Muscle of leg (tissue), 3 donors: ENCODE measurements at regions not wholly inside any gene's neighbourhood (a gene's known extent, or its start where the extent isn't known, plus 50 kb on each side); places are given as distances from the start of the nearest gene placed in this dataset.

Experiments
- DNase-seq: peaks from one replicate; pipeline ENCODE4 v3.0.0; 2013
- H3K27ac ChIP-seq: one replicate; pipeline ENCODE4 v1.5.1; 2013; ENCODE audit warnings: mild to moderate bottlenecking, low read length, control low read depth
- H3K27me3 ChIP-seq: one replicate; pipeline ENCODE4 v1.6.1; 2013; ENCODE audit warnings: low read length; ENCODE audit not compliant: control insufficient read depth, insufficient read depth
- H3K36me3 ChIP-seq: one replicate; pipeline ENCODE4 v1.6.1; 2013; ENCODE audit warnings: low read length; ENCODE audit not compliant: control insufficient read depth, insufficient read depth
- H3K4me1 ChIP-seq: one replicate; pipeline ENCODE4 v1.6.1; 2013; ENCODE audit warnings: low read length; ENCODE audit not compliant: control insufficient read depth, insufficient read depth
- H3K4me3 ChIP-seq: one replicate; pipeline ENCODE4 v1.5.1; 2013; ENCODE audit warnings: low read length, control low read depth
- H3K9me3 ChIP-seq: replicated peaks from 2 replicates; pipeline ENCODE4 v1.6.1; 2013; ENCODE audit warnings: low read depth, low read length; ENCODE audit not compliant: control insufficient read depth
- WGBS: methylation state at CpG from one replicate; pipeline ENCODE4 v1.1.5; 2013; ENCODE audit warnings: missing lambda C conversion rate; ENCODE audit not compliant: insufficient coverage; 5-methylcytosine and 5-hydroxymethylcytosine counted together

GRCh38 chr16:61555718-61556441 lies 480.4 kb downstream of the CDH8 start:
- peaks cover 6% of the 10 kb centered on the region for H3K9me3 ChIP-seq
- no peaks in the 10 kb centered on the region for H3K4me1 ChIP-seq
- H3K4me3 ChIP-seq, result no peak overlapping the region
- DNase-seq, result no peak
- no peak overlapping the region for H3K27ac ChIP-seq
- H3K36me3 ChIP-seq, result no peaks in the 10 kb centered on the region
- no peaks in the 10 kb centered on the region for H3K27me3 ChIP-seq
- 87% methylated on average over 16 of the region's 24 CpGs for WGBS

DNA sequence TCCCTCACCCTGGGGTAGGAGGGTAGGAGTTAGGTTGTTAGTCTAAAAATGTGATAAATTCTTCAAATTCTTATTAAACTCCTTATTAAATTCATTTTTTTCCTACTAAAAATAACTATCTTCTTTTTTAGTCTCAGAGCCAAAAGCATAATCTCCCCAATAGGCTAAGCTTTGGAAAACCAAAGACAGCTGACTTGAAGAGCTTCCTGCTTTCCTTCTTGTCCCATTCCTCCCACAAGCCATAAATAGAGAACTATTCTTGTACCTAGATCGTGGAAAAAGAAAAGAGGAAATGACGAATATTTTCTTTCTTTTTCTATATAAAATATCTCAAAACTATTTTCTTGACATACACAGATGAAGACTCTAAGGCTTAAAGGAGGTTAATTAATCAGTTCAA lies 486.9 kb downstream of the CDH8 start:
- H3K27me3 ChIP-seq, result no peaks in the 10 kb centered on the region
- H3K9me3 ChIP-seq, result peaks cover 4% of the 10 kb centered on the region
- H3K27ac ChIP-seq, result peak overlapping the region; percentile 51

GRCh38 chr16:61547626-61548025 lies 488.6 kb downstream of the CDH8 start:
- Histone ChIP-seq H3K27ac (no peak overlapping the region), H3K4me1 (no peaks in the 10 kb centered on the region), H3K9me3 (peaks cover 4% of the 10 kb centered on the region), H3K27me3 (no peaks in the 10 kb centered on the region), H3K36me3 (no peaks in the 10 kb centered on the region), H3K4me3 (no peak overlapping the region)
- DNase-seq, result no peak

More for the DNA sequence above, 486.9 kb downstream of the CDH8 start:
- DNase-seq, result peak; percentile 76
- H3K4me3 ChIP-seq, result no peak overlapping the region
- H3K4me1 ChIP-seq, result no peaks in the 10 kb centered on the region
- no CpG with 5 or more reads among the region's 2 CpGs for WGBS
- H3K36me3 ChIP-seq, result no peaks in the 10 kb centered on the region

DNA sequence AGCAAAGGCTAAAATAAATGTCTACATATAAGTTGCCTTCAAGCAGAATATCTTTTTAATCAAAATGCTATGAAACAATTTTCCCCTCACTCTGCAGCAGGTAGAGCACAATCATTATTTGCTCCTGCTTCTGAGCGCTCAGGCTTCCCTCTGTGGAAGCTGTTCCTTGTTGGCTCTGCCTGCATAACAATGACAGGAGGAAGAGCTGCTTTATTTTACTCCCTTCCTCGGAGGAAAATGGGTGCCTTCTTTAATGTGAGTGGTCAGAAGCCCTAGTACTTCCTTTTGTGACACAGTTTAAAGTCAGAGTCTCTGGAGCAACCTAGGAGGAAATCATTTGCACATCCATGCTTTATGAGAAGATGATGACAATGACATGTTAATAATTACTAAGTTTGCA lies 492.1 kb downstream of the CDH8 start:
- Histone ChIP-seq H3K36me3 (no peaks in the 10 kb centered on the region), H3K27ac (no peak overlapping the region), H3K27me3 (no peaks in the 10 kb centered on the region), H3K4me1 (no peaks in the 10 kb centered on the region), H3K4me3 (no peak overlapping the region), H3K9me3 (peaks cover 7% of the 10 kb centered on the region)
- WGBS, result 69% methylated on average over 2 of the region's 2 CpGs
- DNase-seq, result no peak

GRCh38 chr16:61540216-61540615 lies 496.0 kb downstream of the CDH8 start:
- Histone ChIP-seq H3K27ac (peak overlapping the region; percentile 47), H3K36me3 (no peaks in the 10 kb centered on the region), H3K4me3 (no peak overlapping the region), H3K9me3 (peaks cover 5% of the 10 kb centered on the region), H3K4me1 (no peaks in the 10 kb centered on the region), H3K27me3 (no peaks in the 10 kb centered on the region)
- WGBS, result 33% methylated on average over 2 of the region's 3 CpGs
- DNase-seq, result peak; percentile 76

DNA sequence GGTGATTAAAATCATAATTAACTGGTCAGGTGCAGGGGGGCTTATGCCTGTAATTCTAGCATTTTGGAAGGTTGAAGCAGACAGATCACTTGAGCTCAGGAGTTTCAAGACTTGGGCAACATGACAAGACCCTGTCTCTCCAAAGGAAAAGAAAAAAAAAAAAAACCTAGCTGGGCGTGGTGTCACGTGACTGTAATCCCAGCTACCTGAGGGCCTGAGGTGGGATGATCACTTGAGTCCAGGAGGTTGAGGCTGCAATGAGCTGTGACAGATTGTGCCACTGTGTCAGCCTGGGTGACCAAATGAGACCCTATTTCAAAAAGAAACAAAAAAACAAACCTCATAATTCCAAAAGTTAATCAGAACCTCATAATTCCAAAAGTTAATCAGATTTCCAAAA lies 505.5 kb downstream of the CDH8 start:
- WGBS, result 70% methylated on average over 2 of the region's 2 CpGs
- DNase-seq, result no peak
- H3K9me3 ChIP-seq, result no peaks in the 10 kb centered on the region

DNA sequence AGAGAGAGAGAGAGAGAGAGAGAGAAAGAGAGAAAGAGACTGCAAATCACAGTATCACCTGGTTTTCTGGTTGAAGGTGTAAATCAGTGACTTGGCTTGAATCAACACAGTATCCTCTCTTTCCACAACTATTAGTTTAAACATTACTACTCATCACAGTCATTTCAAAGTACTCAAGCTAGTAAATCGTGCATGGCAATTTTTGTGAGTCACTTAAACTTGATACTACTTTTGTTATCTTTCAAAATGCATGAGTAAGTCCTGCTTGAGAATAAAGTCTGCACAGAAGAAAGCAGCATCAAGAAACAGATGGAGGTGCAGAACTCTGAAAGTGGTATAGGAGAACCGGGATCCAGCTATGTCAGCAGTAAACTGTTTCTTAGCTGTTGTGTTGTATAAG lies 535.4 kb downstream of the CDH8 start:
- H3K9me3 ChIP-seq, result no peaks in the 10 kb centered on the region
- H3K36me3 ChIP-seq, result no peaks in the 10 kb centered on the region
- no CpG with 5 or more reads among the region's 2 CpGs for WGBS
- H3K27me3 ChIP-seq, result no peaks in the 10 kb centered on the region
- no peak for DNase-seq
- H3K4me1 ChIP-seq, result no peaks in the 10 kb centered on the region
- no peak overlapping the region for H3K4me3 ChIP-seq
- no peak overlapping the region for H3K27ac ChIP-seq

More for the DNA sequence above, 505.5 kb downstream of the CDH8 start:
- Histone ChIP-seq H3K27me3 (no peaks in the 10 kb centered on the region), H3K4me3 (no peak overlapping the region), H3K4me1 (no peaks in the 10 kb centered on the region), H3K36me3 (no peaks in the 10 kb centered on the region), H3K27ac (no peak overlapping the region)

DNA sequence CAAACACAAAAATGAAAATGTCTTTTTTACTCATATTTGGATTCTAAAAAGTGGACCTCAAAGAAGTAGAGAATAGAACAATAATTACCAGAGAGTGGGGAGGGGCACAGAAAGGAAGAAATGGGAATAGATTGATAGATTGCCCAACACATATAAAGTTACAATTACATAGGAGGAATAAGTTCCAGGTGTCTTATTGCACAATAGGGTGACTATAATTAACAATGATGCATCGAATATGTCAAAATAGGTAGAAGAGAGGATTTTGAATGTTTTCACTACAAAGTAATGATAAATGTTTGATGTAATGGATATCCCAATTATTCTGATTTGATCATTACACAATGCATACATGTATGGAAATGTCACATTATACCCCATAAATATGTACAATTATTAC lies 556.0 kb downstream of the CDH8 start:
- no peaks in the 10 kb centered on the region for H3K4me1 ChIP-seq
- no peaks in the 10 kb centered on the region for H3K36me3 ChIP-seq
- DNase-seq, result no peak
- no CpG with 5 or more reads among the region's 1 CpG for WGBS
- no peak overlapping the region for H3K4me3 ChIP-seq
- peaks cover 2% of the 10 kb centered on the region for H3K9me3 ChIP-seq
- H3K27me3 ChIP-seq, result no peaks in the 10 kb centered on the region
- H3K27ac ChIP-seq, result no peak overlapping the region

- H3K4me1 ChIP-seq, result no peaks in the 10 kb centered on the region
- no peak overlapping the region for H3K27ac ChIP-seq
- peaks cover 20% of the 10 kb centered on the region for H3K9me3 ChIP-seq
- H3K36me3 ChIP-seq, result no peaks in the 10 kb centered on the region
- no peak overlapping the region for H3K4me3 ChIP-seq
- no peak for DNase-seq
- no peaks in the 10 kb centered on the region for H3K27me3 ChIP-seq
Measured at GRCh38 chr16:61471737-61472136, 564.5 kb downstream of the CDH8 start.

DNA sequence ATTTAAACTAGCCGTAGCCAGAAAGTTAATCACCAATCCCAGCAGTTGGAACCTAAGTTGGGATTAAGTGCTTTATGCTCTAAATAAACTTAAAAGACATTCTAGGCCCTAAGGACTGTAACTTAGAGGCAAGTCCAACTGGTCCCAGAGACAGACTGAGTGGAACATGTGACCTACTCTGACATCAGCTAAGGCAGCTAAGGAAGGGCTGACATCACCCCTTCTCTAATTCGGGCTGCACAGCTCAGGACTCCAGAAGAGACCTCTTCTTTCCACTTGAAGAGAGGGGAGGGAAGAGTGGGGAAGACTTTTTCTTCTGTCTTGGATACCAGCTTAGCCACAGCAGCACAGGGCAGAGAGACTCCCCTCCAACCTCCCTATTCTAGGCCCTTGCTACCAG lies 565.2 kb downstream of the CDH8 start:
- no peaks in the 10 kb centered on the region for H3K36me3 ChIP-seq
- H3K27me3 ChIP-seq, result no peaks in the 10 kb centered on the region
- DNase-seq, result peak; percentile 2
- no CpG with 5 or more reads among the region's 2 CpGs for WGBS
- peaks cover 20% of the 10 kb centered on the region for H3K9me3 ChIP-seq
- no peak overlapping the region for H3K27ac ChIP-seq
- no peak overlapping the region for H3K4me3 ChIP-seq
- no peaks in the 10 kb centered on the region for H3K4me1 ChIP-seq

GRCh38 chr16:61465285-61465684 lies 571.0 kb downstream of the CDH8 start:
- Histone ChIP-seq H3K4me1 (no peaks in the 10 kb centered on the region), H3K36me3 (no peaks in the 10 kb centered on the region), H3K27me3 (no peaks in the 10 kb centered on the region), H3K27ac (no peak overlapping the region), H3K9me3 (peaks cover 3% of the 10 kb centered on the region), H3K4me3 (no peak overlapping the region)
- WGBS, result no CpG with 5 or more reads among the region's 3 CpGs
- no peak for DNase-seq
